GM21447 (cell line): ENCODE measurements at regions not wholly inside any gene's neighbourhood (a gene's known extent, or its start where the extent isn't known, plus 50 kb on each side); places are given as distances from the start of the nearest gene placed in this dataset.
"Not testable (repeated sequence)": the region's sequence is repeated elsewhere in the genome, so short reads cannot be mapped to it uniquely, and the experiment has no call there.

Experiments
- ATAC-seq: cut with Tn5 transposase; IDR thresholded peaks from one replicate; pipeline ENCODE4 v1.9.1; 2021; ENCODE audit not compliant: unreplicated experiment

DNA sequence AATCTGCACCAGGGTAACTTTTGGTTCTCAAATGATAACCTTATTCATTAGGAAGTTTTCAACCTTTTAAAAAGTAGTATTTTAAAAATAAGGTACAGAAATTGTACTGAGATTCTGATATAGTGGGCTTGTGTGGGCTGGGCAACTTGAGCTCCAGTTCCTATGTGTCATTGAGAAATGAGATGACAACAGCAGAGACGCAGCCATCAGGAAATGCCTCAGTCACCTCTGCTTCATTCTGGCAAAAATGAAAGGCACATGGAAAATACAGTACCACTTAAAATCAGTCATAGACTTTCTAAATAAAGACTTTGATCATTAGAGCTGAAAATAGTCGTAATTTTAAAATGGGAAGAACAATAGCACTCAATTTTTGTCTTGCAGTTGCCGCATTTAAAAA is 480.2 kb downstream of the PLK2 start:
- no peak for ATAC-seq

DNA sequence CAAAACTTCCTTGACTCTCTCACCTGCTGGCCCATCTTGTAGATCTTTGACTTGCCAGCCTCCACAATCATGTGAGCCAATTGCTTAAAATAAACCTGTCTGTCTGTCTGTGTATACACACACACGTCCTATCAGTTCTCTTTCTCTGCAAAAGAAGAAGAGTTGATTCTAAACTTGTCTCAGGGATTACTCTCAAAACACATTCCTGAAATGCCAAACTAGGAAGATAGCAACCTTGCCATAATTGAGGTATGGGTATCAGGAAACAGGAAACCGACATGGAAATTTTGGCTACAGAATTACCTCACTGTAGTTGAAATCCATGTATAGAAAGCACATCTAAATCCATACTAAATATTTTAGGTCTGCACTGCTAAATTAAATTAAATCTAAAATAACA is 483.4 kb downstream of the PLK2 start:
- no peak for ATAC-seq

GRCh38 chr5:57972099-57972498 is 487.8 kb downstream of the PLK2 start:
- ATAC-seq: not testable (repeated sequence)

DNA sequence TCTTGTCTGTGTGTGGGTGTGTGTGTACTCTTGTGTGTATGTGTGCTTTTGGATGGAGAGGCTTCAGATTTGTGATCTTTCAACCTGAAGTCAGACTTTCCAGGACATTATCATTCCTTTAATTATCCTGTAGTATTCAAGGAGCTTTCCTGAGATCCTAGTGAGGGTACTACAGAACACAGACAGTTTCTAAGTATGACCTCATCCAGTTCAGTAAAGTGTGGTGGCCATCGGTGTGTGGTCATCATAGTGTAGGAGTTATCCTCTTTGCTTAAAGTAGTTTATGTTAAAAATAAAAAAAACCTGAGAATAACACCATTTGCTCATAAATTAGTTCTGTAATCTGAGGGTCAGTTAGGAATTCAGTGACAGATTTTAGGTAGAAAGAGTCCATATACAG is 478.0 kb upstream of the ACTBL2 start:
- no peak for ATAC-seq

- ATAC-seq: no peak
Observed at GRCh38 chr5:57956636-57957035, 474.0 kb upstream of the ACTBL2 start.

DNA sequence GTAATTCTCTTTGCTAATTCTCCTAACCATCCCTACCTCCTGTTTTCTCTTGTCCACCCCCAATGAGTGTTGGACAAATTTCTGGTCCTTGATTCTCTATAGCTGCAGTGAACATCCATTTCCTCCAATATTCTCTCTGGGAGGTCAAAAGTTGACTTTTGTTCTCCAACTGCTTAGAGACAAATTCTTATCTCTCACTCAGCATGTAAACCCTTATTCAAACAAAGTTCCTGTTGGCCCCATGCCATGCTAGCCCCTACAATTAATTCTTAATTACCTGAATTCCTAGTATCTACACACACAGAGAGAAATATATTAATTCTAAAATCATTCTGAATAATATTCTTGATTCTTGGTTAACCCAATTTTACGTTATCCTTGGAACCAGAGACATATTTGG is 472.9 kb upstream of the ACTBL2 start:
- no peak for ATAC-seq

- no peak for ATAC-seq
Observed at GRCh38 chr5:57953792-57954191, 471.2 kb upstream of the ACTBL2 start.

DNA sequence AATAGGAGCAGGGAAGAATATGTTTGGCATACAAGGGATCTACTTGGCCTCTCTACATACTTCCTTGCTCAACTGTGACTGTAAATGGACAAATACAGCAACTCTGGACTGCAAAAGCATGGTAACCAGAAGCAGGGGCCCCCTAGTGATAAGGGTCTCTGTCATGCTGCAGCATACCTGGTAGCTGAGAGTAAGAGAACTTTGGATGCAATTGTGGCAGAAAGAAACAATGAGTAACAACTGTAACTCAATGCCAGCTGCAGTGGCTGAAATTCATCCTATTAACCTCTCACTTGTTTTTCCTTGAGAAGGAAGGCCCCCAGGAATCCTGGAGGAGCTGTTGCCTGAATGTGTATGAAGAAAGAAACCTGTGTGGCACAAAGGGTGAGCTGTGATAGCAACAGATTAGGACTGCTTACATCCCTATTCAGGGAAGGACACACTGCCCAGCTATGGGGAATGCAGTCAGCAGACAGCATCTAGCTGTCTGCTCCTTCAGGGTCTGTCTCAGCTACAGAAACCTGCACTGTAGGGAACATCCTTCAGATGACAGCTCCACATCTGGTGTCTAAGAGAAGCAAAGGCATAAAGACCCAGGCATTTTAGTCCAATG is 468.1 kb upstream of the ACTBL2 start:
- no peak for ATAC-seq

GRCh38 chr5:57948091-57948490 is 465.5 kb upstream of the ACTBL2 start:
- ATAC-seq: no peak

- ATAC-seq: no peak
Observed at GRCh38 chr5:57947181-57947580, 464.6 kb upstream of the ACTBL2 start.

DNA sequence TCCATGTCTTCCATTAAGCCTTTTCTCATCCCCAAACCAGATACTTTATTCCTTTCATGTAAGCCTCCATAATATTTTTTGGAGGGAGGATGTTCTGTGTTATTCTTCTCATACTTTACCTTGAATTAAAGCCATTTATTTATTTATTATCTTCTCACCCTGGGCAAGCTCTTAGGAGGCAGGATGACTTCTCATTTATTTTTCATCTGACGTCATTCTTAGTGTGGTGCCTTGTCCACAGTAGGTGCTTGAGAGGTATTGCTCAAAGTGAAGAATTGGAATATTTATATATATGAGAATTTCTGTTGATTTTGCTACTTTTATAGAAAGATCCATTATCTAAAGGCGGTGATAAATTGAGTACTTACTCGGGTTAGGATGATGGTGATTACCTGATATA is 458.3 kb upstream of the ACTBL2 start:
- ATAC-seq: no peak

DNA sequence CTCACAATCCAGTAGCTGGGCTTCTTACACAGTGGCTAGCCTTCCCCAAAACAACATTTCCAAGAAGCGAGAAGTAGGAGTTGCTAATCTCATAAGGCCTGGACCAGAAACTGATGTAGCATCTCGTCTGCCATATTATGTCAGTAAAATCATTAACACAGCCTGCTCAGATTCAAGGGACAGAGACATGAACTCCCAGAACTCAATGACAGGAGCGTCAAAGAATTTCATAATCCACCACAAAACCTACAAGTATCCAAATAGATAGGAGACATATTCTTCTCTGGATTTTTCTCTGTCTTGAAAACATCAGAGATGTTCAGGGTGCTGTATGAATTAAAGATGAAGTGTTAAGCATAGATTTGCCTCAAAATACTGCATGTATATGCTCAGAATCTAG is 457.6 kb upstream of the ACTBL2 start:
- no peak for ATAC-seq

DNA sequence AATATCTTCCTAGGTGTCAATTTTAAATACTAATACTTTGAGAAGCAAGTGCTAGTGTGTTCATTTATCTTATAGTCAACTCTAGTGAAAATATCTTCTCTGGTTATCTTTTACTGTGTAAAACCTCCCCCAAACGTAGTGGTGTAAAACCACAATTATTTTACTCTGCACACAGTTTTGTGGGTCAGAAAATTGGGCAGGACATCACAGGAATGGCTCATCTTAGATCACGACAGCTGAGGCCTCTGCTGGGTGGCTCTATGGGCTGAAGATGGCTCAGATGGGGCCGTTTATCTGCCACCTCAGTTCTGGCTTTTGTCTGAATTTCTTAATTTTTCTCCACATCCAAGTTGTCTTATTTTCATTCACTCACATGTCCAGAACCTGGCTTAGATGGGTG is 457.2 kb upstream of the ACTBL2 start:
- no peak for ATAC-seq

DNA sequence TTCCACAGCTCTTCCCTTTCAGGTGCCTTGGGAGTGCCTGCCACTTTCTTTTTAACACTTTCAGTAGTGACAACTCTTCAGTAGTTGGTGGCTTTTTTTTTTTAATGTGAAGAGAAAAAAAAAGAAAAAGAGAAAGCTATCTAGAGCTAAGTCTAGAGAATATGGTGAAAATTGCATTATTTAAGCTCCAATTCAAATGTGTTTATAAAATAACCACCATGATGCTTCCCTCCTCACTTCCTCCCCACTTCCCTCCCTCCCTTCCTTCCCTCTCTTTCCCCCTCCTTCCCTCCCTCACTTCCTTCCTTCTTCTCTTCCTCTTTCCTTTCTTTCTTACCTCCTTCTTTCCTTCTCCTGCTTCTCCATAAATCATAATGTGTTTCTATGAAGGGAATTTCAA is 456.7 kb upstream of the ACTBL2 start:
- no peak for ATAC-seq

DNA sequence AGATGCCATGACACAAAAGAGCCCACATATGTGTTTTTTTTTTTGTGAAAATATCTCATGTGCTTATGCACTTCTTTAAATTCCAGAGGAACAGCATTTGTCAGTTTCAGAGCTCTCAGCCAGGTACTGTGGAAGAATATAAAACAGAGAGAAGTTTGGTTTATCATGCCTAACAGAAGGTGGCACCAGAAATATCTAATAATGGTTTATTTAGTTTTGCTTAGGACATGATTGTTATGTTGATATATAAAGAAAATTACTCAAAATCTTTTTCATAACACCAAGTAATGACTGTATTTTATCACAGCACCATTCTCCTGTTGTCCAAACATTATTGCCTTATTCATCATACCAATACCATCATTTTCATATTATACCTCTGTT is 455.6 kb upstream of the ACTBL2 start:
- ATAC-seq: no peak

GRCh38 chr5:57937501-57938173 is 455.0 kb upstream of the ACTBL2 start:
- no peak for ATAC-seq

GRCh38 chr5:57937025-57937424 is 454.4 kb upstream of the ACTBL2 start:
- ATAC-seq: no peak

DNA sequence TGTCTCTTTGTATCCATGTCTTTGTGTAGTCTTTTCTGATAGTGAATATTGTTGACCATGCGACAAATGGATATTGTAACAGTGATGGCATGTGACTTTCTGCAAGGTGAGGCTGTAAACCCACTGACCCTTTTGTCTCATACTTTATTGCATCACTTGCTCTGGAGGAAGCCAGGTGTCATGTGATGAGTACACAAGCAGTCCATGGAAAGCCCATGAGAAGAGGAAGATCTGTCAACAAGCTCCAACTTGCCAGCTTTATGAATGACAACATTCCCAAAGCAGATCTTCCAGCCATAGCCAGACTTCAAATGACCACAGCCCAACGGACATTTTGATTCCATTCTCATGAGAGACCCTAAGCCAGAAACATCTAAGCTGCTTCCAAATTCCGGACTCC is 450.1 kb upstream of the ACTBL2 start:
- no peak for ATAC-seq

DNA sequence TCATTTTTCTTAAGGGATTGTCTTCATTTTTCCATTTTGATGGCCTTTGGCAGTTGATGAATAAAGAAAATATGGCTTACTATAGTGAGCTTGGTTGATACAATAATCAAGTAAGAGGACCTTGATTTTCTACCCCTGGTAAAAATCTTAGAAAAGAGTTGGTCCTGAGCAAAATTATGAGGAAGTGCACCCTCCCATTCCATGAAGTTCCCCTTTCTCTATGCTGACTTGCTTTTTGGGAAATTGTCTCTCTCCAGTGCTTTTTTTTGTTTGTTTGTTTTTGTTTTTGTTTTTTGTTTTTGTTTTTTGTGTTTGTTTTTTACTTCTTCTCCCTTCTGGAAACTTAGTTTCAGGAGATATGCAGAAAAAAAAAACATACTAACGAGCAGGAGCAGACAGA is 449.2 kb upstream of the ACTBL2 start:
- no peak for ATAC-seq

DNA sequence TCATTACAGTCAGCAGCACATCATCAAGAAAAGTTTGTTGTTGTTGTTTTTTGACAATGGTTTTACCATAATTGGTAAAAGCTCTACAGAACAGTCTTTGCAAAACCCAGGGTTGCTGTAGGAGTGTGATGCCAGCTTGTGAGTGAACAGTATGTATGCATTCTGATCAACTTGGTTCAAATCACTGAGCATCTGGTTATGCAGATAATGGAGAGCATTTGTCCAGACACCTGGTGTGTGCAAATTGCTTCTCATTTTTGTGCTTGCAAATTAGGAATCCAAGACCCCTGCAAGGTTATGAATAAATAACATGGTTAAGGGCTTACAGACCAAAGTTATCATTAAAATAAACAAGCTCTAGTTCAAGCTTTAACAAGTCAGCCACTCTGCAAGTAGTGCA is 448.7 kb upstream of the ACTBL2 start:
- ATAC-seq: no peak

DNA sequence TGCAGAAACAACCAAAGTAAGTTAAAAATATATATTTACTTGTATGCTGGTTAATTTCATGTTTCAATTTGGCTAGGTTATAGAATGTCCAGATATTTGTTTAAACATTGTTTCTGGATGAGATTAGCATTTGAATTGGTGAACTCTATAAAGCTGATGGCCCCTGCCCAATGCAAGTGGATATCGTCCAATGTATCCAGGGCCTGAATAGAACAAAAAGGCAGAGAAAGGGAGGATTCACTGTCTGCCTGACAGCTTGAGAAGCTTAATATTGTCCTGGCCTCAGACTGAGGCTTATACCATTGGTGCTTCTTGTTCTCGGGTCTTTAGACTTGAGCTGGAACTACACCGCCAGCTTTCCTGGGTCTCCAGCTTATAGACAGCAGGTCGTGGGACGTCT is 446.7 kb upstream of the ACTBL2 start:
- no peak for ATAC-seq

- not testable (repeated sequence) for ATAC-seq
Observed at GRCh38 chr5:57923094-57923493, 440.5 kb upstream of the ACTBL2 start.

GRCh38 chr5:57917004-57917403 is 434.4 kb upstream of the ACTBL2 start:
- no peak for ATAC-seq
